Spleen (tissue), 7 donors: ENCODE measurements at regions not wholly inside any gene's neighbourhood (a gene's known extent, or its start where the extent isn't known, plus 50 kb on each side); places are given as distances from the start of the nearest gene placed in this dataset.

Experiments used
- POLR2A ChIP-seq, 3 donors: fragments of 450-650 bp; IDR thresholded peaks; one replicate each; pipeline ENCODE4 v1.5.1; 2017; ENCODE audit warnings: antibody characterized with exemption in 3 of 3, mild to moderate bottlenecking in 1 of 3
- TF ChIP-seq, protein P1 (sequence below), 11 experiments: fragments of 200-600 bp in 7 of 11; fragments of 450-650 bp in 4 of 11; sonication (generic) in 4 of 11; IDR thresholded peaks in 8 of 11; conservative IDR thresholded peaks in 3 of 11; 1 replicate in 7 of 11; 2 replicates in 4 of 11; pipeline versions ENCODE4 v1.4.0 to v1.8.0; 2016 to 2021; ENCODE audit warnings: antibody characterized with exemption in 11 of 11, inconsistent platforms in 4 of 11, mild to moderate bottlenecking in 1 of 11
- donor health status: DM: no; HTN: no; CAD: no; lungs with moderate emphysema.
- donor health status: DM: no; HTN: no; CAD: no.
- donor health status: DM: no; HTN: no; CAD: no.

DNA sequence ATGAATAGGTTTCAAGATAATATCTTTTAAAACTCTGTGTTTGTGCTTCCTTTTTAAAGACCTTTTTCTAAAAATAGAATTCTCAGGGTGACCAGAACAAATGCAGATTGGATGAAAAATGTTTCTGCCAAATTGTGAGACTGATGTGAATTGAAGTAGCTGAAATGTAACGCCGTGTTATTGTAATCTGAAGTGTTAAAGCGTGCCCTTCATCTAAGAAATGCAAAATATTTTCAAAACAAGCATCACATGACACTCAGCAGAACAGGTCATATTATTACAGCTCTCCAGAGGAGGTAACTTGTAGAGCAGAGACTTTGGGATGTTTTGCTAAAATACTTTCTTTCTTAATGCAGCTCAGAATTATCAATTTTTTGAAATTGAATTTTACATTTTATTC, 90.0 kb upstream of the PLEKHA5 start:
- TF ChIP-seq, protein P1, sequence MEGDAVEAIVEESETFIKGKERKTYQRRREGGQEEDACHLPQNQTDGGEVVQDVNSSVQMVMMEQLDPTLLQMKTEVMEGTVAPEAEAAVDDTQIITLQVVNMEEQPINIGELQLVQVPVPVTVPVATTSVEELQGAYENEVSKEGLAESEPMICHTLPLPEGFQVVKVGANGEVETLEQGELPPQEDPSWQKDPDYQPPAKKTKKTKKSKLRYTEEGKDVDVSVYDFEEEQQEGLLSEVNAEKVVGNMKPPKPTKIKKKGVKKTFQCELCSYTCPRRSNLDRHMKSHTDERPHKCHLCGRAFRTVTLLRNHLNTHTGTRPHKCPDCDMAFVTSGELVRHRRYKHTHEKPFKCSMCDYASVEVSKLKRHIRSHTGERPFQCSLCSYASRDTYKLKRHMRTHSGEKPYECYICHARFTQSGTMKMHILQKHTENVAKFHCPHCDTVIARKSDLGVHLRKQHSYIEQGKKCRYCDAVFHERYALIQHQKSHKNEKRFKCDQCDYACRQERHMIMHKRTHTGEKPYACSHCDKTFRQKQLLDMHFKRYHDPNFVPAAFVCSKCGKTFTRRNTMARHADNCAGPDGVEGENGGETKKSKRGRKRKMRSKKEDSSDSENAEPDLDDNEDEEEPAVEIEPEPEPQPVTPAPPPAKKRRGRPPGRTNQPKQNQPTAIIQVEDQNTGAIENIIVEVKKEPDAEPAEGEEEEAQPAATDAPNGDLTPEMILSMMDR (IDR thresholded peaks at IDR 0.05 in 8 of 11, conservative IDR thresholded peaks at IDR 0.05 in 3 of 11): no peak
- no peak for TF ChIP-seq POLR2A (IDR thresholded peaks at IDR 0.05)
